Epidermal melanocyte (primary cell): ENCODE measurements at regions not wholly inside any gene's neighbourhood (a gene's known extent, or its start where the extent isn't known, plus 50 kb on each side); places are given as distances from the start of the nearest gene placed in this dataset.
"Not testable (repeated sequence)": the region's sequence is repeated elsewhere in the genome, so short reads cannot be mapped to it uniquely, and the experiment has no call there.

Experiments
- DNase-seq: peaks from one replicate; pipeline ENCODE4 v3.0.0; 2011; ENCODE audit warnings: low spot score; ENCODE audit not compliant: insufficient read length

- no peak for DNase-seq
These were observed 51.1 kb upstream of the CRY1 start for GRCh38 chr12:107144441-107144840.

- DNase-seq: no peak
These were observed 51.6 kb upstream of the CRY1 start for GRCh38 chr12:107144990-107145389.

DNA sequence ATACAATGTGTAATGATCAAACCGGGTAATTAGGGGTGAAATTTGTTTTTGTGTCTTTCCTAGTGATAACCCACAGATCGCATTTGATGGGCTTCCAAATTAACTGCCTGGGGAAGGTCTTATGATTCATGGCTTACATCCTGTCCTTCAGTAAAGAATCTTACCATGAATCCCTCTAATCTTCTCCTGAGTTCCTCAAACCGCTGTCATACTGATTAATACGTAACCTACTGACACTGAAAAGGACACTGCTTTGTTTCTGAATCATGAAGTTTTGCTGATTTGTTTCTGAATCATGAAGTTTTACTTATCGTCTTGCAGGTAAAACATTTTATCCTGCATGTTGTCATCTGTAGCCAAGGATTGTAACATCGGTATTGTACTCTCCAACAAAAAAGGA is 52.0 kb upstream of the CRY1 start:
- no peak for DNase-seq

DNA sequence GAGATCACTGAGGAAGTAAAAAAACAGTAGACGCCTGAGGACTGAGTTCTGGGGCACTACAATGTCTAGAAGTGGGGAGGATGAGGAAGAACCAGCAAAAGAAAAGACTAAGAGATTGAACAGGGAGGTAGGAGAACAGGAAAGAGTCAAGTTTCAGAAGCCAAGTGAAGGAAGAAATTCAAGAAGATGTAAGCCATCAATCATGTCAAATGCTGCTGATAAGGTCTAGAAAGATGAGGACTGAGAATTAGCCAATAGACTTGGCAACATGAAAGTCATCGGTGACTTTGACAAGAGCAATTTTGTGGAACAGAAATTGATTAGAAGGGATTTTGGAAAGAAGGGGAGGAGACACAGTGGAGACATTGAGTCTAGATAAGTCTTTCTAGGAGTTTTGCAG is 54.8 kb upstream of the CRY1 start:
- no peak for DNase-seq

DNA sequence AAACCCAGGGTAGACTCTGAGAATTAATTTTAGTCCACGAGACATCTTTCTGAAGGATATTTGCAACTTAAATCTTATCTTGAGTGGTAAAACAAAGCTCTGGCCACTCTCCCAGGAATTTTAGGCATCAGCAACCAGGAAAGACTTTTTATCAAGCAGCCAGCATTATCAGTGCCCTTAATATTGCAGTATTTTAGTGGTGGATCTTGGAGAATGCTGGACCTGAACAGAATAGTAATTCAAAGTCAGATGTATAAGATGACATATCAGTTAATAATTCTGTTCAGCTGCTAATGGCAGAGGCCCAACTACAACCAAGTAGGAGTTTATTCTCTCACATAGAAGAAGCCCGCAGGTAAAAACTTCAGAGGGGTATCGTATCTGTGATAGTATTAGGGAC is 59.0 kb upstream of the CRY1 start:
- DNase-seq: no peak

DNA sequence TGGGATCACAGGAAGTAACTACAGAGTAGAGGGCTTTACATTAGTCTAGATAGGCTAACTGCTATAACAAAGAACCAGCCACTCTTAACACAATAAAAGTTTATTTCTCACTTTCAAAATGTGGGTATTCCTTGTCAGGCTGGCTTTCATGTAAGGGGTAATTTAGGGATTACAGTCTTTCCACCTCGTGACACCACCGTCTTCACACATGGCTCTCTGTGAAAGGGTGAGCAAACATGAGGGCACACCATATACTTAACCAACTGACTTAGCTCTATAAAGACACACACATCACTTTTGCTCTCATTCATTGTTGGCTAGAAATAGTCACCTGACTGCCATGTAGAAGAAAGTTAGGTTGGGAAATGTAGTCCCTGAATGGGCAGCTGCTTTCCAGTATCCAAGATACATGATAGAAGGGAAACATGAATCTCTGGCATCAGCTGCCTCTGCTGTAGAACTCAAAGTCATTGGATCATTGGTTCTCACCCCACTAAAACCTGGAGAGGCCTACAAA is 66.1 kb upstream of the CRY1 start:
- DNase-seq: no peak

GRCh38 chr12:107163413-107163812 is 70.1 kb upstream of the CRY1 start:
- DNase-seq: no peak

DNA sequence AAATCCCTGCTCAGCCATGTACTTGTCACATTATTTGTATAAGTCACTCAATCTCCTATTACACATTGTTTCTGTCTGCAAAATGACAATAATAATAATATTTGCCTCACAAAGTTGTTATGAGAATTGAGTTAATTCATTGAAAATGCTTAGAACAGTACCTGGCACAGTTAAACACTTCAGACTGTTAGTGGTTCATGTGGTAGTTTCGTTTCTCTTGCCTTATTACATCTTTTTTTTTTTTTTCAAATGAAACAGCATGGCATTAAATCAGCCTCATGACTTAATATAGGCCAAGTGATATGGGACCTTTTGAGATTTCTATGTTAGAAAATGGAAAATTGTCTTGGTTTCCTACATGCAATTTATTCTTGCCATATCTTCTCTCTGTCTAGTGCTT is 71.0 kb upstream of the CRY1 start:
- DNase-seq: no peak

GRCh38 chr12:107165581-107165980 is 72.2 kb upstream of the CRY1 start:
- no peak for DNase-seq

DNA sequence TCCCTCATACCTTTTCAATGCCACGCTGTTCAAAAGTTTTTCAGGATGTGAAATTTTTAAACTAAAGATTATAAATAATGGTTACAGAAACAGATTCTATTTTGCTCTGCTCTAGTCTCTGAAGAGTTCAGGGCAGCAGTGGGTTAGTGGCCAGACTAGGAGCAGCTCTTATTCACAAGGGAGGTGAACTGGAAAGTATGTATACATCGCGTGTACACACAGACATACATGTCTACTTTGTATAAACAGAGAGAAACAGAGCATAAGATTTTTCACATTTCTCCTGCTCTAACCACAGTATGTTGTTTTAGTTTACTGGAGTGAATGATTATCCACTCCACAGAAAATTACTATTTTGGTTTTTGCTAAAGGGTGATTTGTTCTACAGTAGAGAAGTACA is 74.4 kb upstream of the CRY1 start:
- DNase-seq: no peak

GRCh38 chr12:107169200-107169599 is 75.9 kb upstream of the CRY1 start:
- no peak for DNase-seq

GRCh38 chr12:107178776-107179175 is 85.4 kb upstream of the CRY1 start:
- DNase-seq: no peak

- DNase-seq: no peak
These were observed 86.5 kb upstream of the CRY1 start for GRCh38 chr12:107179871-107180270.

GRCh38 chr12:107180272-107180671 is 86.9 kb upstream of the CRY1 start:
- no peak for DNase-seq

DNA sequence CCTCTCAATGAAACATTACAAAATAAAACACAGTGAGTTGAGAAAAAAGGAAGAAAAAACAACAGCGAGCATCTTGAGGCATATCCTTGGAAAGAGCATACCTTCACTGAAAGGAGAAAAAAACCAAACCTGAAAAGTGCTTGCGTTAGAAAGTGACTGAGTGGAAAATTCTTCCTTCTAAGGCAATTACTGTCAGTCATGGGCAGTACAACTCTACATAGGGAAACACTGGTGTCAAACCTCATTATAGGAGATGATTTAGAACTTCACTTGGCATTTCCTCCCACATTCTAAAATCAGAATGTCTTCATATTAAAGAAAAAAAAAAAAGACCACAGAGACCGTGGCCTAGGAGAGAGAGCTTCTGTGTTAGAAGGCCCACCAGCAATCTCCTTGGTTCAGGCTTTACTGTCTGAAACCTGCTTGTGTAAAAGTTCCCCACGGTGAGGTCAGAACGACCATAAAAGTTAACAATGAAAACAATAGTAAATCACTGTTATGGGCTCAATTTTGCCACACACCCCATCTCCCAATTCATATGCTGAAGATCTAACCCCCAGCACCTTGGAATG is 91.1 kb upstream of the CRY1 start:
- no peak for DNase-seq

DNA sequence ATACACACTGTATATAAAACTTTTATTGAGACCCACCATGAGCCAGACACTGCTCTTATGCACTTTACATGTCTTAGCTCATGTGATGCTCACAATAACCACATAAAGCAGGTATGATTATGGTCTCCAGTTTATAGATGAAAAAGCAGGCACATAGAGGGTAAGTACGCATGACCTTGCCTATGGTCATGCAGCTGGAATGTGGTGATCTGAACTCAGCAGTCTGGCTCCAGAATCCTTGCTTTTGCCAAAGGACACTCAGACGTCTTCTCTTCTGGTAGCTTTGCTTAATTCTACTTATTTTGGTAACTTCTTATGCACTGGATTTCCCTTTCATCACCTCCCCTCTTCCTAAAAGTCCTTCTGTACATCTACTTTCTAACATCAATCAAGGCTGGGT is 103.3 kb upstream of the CRY1 start:
- DNase-seq: no peak

- no peak for DNase-seq
These were observed 107.0 kb upstream of the CRY1 start for GRCh38 chr12:107200394-107200793.

GRCh38 chr12:107207931-107208525 is 114.7 kb upstream of the CRY1 start:
- no peak for DNase-seq

GRCh38 chr12:107209700-107210099 is 116.4 kb upstream of the CRY1 start:
- DNase-seq: not testable (repeated sequence)

- DNase-seq: not testable (repeated sequence)
These were observed 121.0 kb upstream of the CRY1 start for GRCh38 chr12:107214373-107214773.

DNA sequence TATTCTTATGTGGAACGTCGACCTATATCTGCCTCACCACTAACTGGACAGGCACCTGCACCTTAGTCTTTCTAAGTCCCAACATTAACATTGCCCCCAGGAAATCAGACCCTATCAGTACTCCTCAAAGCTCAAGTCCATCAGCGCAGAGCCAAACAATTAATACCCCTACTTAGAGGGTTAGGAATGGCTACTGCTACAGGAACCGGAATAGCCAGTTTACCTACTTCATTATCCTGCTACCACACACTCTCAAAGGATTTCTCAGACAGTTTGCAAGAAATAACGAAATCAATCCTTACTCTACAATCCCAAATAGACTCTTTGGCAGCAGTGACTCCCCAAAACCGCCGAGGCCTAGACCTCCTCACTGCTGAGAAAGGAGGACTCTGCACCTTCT is 123.1 kb upstream of the CRY1 start:
- not testable (repeated sequence) for DNase-seq

DNA sequence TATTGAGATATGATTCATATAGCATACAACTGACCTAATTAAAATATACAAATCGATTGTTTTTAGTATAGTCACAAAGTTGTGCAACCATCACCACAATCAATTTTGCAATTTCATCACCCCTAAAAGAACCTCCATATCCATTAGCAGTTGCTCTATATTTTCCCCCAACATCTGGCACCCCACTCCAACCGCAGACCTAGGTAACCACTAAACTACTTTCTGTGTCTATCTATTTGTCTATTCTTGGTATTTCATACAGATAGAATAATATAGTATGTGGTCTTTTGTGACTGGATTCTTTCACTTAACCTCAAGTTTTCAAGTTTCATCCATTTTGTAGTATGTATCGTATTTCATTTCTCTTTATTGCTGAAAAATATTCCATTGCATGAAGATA is 126.0 kb upstream of the CRY1 start:
- no peak for DNase-seq

DNA sequence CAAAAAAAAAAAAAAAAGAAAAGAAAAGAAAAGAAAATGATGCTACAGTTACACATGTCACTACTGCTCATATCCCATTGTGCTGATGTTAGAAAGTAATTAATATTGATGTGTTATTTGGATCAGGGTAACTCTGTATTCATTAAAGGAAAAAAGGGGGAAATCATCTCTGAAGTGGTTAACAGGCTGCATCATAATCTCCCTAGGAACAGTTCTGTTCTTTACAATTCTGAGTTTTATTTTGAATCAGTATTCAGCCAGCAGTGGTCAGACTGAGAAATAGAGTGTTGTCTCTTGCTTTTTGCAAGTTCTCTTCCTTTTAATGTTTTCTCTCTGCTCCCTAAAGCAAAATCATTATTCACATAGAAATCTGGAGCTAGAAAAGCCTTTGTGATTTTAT is 128.6 kb upstream of the CRY1 start:
- DNase-seq: no peak

- DNase-seq: no peak
These were observed 130.5 kb upstream of the CRY1 start for GRCh38 chr12:107223821-107224220.
